HG02642 (cell line): ENCODE measurements at regions not wholly inside any gene's neighbourhood (a gene's known extent, or its start where the extent isn't known, plus 50 kb on each side); places are given as distances from the start of the nearest gene placed in this dataset.

ENCODE experiments used
- ATAC-seq: cut with Tn5 transposase; IDR thresholded peaks from one replicate; pipeline ENCODE4 v1.9.1; 2021; ENCODE audit warnings: mild to moderate bottlenecking; ENCODE audit not compliant: unreplicated experiment, poor library complexity

DNA sequence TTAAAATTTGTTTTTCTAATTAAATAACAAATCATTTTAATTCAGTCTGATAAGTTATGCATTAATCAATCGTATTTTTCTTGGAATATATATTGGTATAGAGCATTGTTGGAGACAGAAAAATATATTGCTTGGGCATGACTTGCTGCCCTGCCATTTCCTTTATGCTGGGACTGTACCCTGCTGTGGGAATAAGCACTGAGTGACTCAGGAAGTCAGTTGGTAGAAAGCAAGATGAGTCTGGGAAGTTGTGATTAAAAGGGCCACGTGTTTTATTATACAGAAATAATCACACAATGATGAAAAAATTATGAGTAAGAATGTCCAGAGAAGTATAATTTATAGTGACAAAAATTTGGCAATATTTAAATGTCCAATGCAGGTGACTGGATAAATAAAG is 139.5 kb downstream of the KIF18A start:
- no peak for ATAC-seq

DNA sequence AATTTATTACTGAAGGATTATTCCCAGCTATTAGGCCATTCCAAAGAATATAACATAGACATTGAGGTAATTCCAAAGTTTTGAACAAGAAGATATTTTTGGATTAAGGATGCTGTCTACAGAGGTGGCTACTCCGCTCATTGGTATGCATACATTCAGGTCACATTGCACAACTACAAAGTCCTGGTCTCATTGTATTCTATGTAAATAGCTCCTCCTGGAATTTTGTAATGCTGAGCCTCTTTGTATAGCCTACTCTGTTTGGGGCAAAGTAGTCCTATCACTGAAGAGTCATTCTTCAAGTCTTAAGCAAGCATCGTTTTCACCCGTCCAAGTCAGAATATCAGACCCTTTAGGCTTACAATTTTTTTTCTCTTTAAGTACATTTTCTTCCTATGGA is 142.4 kb downstream of the KIF18A start:
- ATAC-seq: no peak

DNA sequence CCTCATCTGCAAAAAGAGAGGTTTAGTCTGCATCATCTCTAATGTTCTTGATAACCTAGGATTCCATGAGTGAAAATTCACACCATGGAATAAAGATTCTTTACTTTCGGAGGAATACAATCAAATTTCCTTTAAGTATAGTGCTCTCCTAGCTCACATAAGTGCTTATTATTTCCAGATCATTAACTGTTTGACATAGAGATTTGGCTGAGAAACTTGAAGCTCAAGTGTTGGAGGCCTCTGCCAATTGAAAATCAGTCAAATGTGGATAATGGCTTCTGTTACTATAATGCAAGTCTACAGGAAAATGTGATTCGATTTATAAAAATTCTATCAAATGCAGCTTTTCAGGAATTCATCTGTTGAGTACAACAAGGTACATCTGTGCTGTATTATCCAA is 144.6 kb downstream of the KIF18A start:
- no peak for ATAC-seq

- no peak for ATAC-seq
Measured at GRCh38 chr11:27949951-27950738, 157.8 kb downstream of the KIF18A start.

GRCh38 chr11:27945348-27945747 is 162.6 kb downstream of the KIF18A start:
- no peak for ATAC-seq

GRCh38 chr11:27938011-27938410 is 169.9 kb downstream of the KIF18A start:
- ATAC-seq: no peak

DNA sequence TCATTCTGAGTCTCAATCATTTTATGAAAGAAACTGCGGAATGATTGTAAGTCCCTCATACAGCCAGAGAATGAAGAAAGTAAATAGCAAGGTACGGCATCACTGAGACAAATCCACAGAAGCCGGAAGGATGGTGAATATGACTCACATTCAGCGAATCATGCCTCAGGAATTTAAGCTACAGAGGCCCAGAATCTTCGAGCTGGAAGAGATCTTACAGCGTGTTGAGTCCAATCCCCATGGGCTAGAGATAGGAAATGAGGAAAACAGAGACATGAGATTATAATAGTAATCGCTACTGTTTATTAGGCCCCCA is 173.2 kb downstream of the KIF18A start:
- no peak for ATAC-seq

- ATAC-seq: no peak
Measured at GRCh38 chr11:27933992-27934829, 173.7 kb downstream of the KIF18A start.

DNA sequence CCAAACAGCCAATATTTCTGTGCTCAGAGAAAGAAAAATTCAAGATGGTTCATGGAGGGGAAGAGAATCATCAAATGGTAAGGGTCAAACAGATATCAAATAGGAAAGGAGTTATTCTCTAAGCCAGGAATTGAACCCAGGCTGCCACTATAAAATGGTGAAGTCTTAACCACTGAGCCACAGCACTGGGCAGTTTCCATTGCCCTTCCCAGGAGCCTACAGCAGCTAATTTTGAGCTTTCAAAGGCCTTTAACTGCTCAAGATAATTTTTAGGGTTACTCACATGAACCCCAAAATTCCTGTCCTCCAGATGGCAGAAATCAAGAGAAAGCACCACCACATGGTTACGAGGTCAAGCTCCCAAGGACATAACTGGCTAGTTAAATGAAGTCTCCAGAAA is 176.2 kb downstream of the KIF18A start:
- ATAC-seq: no peak

GRCh38 chr11:27930946-27931345 is 177.0 kb downstream of the KIF18A start:
- ATAC-seq: no peak

- no peak for ATAC-seq
Measured at GRCh38 chr11:27928809-27929208, 179.1 kb downstream of the KIF18A start.

DNA sequence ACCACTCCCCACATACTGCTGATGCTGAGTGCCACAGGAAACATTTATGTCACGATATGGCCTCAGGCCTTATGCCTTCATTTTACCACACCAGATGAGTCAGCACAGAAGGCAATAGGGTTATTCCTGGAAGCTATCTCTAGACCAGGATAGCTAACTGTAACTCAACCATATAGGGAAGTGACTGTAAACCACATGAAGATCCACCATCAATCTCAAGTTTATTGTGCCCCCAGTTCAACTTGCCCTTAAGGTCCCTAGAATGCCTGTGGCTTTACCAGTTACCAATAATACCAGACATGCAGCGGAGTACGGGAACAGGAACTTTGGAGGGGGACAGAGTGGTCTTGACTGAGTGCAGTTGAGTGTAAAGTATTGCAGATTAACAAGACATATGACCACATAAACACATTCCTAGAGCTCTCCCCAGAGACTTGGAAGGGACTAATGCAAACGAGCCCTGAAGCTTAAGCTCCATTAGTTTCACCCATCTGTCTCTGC is 180.9 kb downstream of the KIF18A start:
- no peak for ATAC-seq

GRCh38 chr11:27926486-27926885 is 181.5 kb downstream of the KIF18A start:
- no peak for ATAC-seq

DNA sequence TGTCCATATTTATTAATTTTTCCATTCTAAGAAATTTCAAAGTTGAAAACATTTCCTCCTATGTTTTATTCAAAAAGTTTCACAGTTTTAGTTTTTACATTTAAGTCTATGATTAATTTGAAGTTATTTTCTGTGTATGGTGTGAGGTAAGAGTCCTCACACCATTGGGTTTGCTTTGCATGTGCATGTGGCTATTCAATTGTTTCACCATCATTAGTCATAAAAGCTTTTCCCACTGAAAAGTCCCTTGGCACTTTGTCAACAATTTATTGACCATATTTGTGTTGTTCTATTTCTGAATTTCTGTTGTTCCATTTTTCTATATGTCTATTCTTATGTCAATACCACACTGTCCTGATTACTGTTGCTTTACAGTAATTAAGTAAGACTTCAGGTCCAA is 186.5 kb downstream of the KIF18A start:
- ATAC-seq: no peak

- peak; percentile 92 for ATAC-seq
Measured at GRCh38 chr11:27916541-27917100, 191.3 kb downstream of the KIF18A start.

- no peak for ATAC-seq
Measured at GRCh38 chr11:27914080-27914479, 193.9 kb downstream of the KIF18A start.

DNA sequence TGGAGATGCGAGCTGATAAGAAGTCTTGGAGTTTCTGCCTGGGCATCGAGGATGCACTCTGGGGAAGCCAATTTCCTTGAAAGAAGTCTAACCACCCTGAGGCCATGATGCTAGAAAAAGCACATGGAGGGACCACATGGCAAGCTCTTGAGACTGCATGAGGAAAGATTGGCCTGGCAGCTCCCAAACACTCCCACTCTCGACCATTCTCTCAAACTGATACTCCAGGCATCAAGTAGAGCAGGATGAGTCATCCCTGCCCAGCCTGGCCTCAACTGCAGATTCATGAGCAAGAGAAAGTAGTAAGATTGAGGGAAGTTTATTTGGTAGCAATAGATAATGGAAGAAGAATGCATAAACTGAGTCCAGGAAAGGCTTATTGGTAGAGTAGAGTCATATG is 194.3 kb downstream of the KIF18A start:
- ATAC-seq: no peak

DNA sequence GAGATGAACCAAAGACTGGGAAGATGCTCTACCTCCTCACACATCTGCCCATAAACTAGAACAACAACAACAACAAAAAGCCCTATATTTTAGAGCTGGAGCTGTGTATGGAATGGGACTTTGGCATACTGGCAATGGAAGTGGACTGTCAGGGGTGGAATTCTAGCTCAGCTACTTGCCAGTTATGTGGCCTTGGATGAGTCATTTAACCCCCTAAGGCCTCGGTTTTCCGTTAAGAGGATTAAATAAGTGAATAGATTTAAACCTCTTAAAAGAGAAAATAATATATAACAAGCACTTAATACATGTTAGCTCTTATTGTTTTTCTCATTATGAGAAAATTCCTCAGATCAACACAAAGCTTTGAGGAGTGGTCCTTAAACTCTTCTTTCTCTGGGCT is 195.0 kb downstream of the KIF18A start:
- no peak for ATAC-seq

DNA sequence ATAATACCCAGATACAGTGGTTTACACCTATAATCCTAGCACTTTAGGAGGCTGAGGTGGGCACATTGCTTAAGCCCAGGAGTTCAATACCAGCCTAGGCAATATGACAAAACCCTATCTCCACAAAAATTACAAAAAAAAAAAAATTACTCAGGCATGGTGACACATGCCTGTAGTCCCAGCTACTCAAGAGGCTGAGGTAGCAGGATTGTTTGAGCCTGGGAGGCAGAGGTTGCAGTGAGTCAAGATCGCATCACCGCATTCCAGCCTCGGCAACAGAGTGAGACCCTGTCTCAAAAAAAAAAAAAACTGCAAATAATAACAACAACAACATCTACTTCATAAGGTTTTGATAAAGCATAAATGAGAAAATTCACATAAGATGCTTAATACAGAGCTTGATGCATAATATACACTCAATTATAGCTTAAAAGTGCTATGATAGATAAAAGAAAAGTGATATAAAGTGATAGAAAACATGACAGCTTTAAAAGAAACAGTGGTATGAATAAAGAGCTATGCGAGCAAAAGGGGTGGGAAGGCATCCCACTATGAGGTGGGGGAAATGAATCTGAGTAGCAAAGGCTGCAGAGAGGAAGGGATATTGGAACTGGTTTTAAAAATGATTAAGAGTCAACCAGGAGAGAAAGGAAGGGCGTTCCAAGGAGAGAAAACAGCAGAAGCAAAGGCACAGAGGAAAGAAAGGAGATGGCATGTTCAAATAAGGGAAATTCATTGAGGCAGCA is 197.6 kb downstream of the KIF18A start:
- ATAC-seq: no peak

DNA sequence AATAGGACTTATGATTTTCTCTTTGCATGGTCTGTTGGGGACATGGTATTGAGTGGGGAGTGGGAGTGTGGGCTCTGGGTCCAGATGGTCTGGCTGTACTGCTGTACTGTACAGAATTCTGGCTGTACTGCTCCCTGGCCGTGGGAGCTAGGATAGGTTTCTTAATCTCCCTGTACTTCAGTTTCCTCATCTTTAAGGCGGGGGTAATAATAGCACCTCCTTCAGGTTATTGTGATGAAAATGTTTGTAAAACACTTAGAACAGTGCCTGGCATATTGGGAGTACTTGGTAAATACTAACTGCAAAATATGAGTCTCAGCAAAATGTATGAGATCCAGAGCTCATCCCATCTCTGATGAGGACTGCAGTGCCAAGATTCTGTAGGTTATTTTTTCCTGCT is 198.6 kb downstream of the KIF18A start:
- no peak for ATAC-seq

GRCh38 chr11:27908621-27909020 is 199.3 kb downstream of the KIF18A start:
- no peak for ATAC-seq
